SK-N-SH (cell line): ENCODE measurements at regions not wholly inside any gene's neighbourhood (a gene's known extent, or its start where the extent isn't known, plus 50 kb on each side); places are given as distances from the start of the nearest gene placed in this dataset.

ENCODE experiments used
- CTCF ChIA-PET: fragments of 300-600, 350-600 bp; formaldehyde crosslinking; extraction: SDS; loops from one replicate; lab custom pipeline; 2021; lab: Yijun Ruan, JAX
- POLR2A ChIA-PET: fragments of 350-600 bp; sonication (Branson Sonifier 250); formaldehyde crosslinking; extraction: SDS; loops from one replicate; lab custom pipeline; 2020; ENCODE audit warnings: antibody characterized with exemption, inconsistent platforms; lab: Yijun Ruan, JAX
- DNase-seq: peaks from one replicate; pipeline ENCODE4 v3.0.0; 2012
- H2AFZ ChIP-seq: fragments of 200-600 bp; sonication (generic); 2 replicates; pipeline ENCODE4 v1.8.1; 2016; ENCODE audit warnings: antibody characterized with exemption, mild to moderate bottlenecking, low read depth
- H3F3A ChIP-seq: fragments of 200-600 bp; sonication (generic); replicated peaks from 2 replicates; pipeline ENCODE3; 2016; ENCODE audit warnings: antibody characterized with exemption, mild to moderate bottlenecking; ENCODE audit not compliant: insufficient read depth
- H3K27ac ChIP-seq, 2 experiments: fragments of 200-500 bp in 1 of 2; fragments of 200-600 bp in 1 of 2; sonication (Bioruptor generic) in 1 of 2; sonication (generic), shearing (Covaris generic) in 1 of 2; 2 replicates each; pipeline versions ENCODE4 v1.5.1 to v1.6.1; 2014 to 2016; ENCODE audit warnings: low read depth in 2 of 2, inconsistent platforms in 1 of 2, low read length in 1 of 2, mild to moderate bottlenecking in 1 of 2, mixed read lengths in 1 of 2
- H3K27me3 ChIP-seq: fragments of 200-600 bp; sonication (generic), shearing (Covaris generic); 2 replicates; pipeline ENCODE4 v1.6.1; 2016; ENCODE audit warnings: mixed run types; ENCODE audit not compliant: insufficient read depth
- H3K36me3 ChIP-seq, 2 experiments: fragments of 200-500 bp in 1 of 2; fragments of 200-600 bp in 1 of 2; sonication (Bioruptor generic) in 1 of 2; sonication (generic) in 1 of 2; replicated peaks in 1 of 2; 2 replicates each; pipeline versions ENCODE3 to v1.5.1; 2014 to 2016; ENCODE audit warnings: low read length in 1 of 2, mild to moderate bottlenecking in 1 of 2; ENCODE audit not compliant: insufficient read depth in 2 of 2, control insufficient read depth in 1 of 2
- H3K4me1 ChIP-seq, 2 experiments: fragments of 200-500 bp in 1 of 2; fragments of 200-600 bp in 1 of 2; sonication (Bioruptor generic) in 1 of 2; sonication (generic), shearing (Covaris generic) in 1 of 2; 2 replicates each; pipeline versions ENCODE4 v1.5.1 to v1.6.1; 2014 to 2016; ENCODE audit warnings: low read depth in 1 of 2, low read length in 1 of 2, mixed run types in 1 of 2; ENCODE audit not compliant: insufficient read depth in 2 of 2, control insufficient read depth in 1 of 2
- H3K4me2 ChIP-seq: fragments of 200-600 bp; sonication (generic), shearing (Covaris generic); 2 replicates; pipeline ENCODE4 v1.6.1; 2017; ENCODE audit warnings: mixed run types
- H3K4me3 ChIP-seq, 2 experiments: fragments of 200-500 bp in 1 of 2; fragments of 200-600 bp in 1 of 2; sonication (Bioruptor generic) in 1 of 2; sonication (generic), shearing (Covaris generic) in 1 of 2; 2 replicates each; pipeline versions ENCODE4 v1.5.1 to v1.8.1; 2014 to 2016; ENCODE audit warnings: low read depth in 2 of 2, inconsistent platforms in 1 of 2, low read length in 1 of 2, mild to moderate bottlenecking in 1 of 2, mixed read lengths in 1 of 2, moderate library complexity in 1 of 2
- H3K79me2 ChIP-seq: fragments of 200-600 bp; sonication (generic); 2 replicates; pipeline ENCODE4 v1.8.1; 2017; ENCODE audit warnings: mild to moderate bottlenecking; ENCODE audit not compliant: insufficient read depth
- H3K9ac ChIP-seq: fragments of 200-600 bp; sonication (generic); 2 replicates; pipeline ENCODE4 v1.6.1; 2017; ENCODE audit warnings: mixed run types
- H3K9me2 ChIP-seq: fragments of 200-600 bp; sonication (generic); 2 replicates; pipeline ENCODE4 v1.6.1; 2017; ENCODE audit warnings: mixed run types
- H3K9me3 ChIP-seq: fragments of 200-600 bp; sonication (generic); 2 replicates; pipeline ENCODE4 v1.6.1; 2017; ENCODE audit warnings: mixed run types, mild to moderate bottlenecking, moderate library complexity
- H4K20me1 ChIP-seq: fragments of 200-600 bp; sonication (generic); 2 replicates; pipeline ENCODE4 v1.6.1; 2017; ENCODE audit warnings: mild to moderate bottlenecking, mixed run types; ENCODE audit not compliant: insufficient read depth
- CHD2 ChIP-seq: fragments of 150-350 bp; IDR thresholded peaks from 2 replicates; pipeline ENCODE4 v1.6.1; 2018; ENCODE audit warnings: low read length; ENCODE audit not compliant: partially characterized antibody
- CTCF ChIP-seq: fragments of 200-600 bp; sonication (generic); IDR thresholded peaks from 2 replicates; pipeline ENCODE4 v1.6.1; 2017; ENCODE audit warnings: antibody characterized with exemption, mild to moderate bottlenecking, moderate library complexity
- ELF1 ChIP-seq: IDR thresholded peaks from 2 replicates; pipeline ENCODE4 v1.4.0; 2012
- EP300 ChIP-seq, 2 experiments: IDR thresholded peaks; 2 replicates each; pipeline versions ENCODE4 v1.4.0 to v1.6.1; 2012; ENCODE audit warnings: borderline replicate concordance in 1 of 2, low read depth in 1 of 2, low read length in 1 of 2
- EZH2phosphoT487 ChIP-seq: fragments of 200-600 bp; sonication (generic); IDR thresholded peaks from 2 replicates; pipeline ENCODE4 v1.6.1; 2017; ENCODE audit warnings: low read depth, mixed run types, mild to moderate bottlenecking, antibody characterized with exemption, moderate library complexity, borderline replicate concordance
- FOXJ3 ChIP-seq: sonication (generic); formaldehyde crosslinking; IDR thresholded peaks from 2 replicates; pipeline ENCODE4 v1.5.1; 2020; ENCODE audit warnings: mild to moderate bottlenecking, missing genetic modification reagents
- GABPA ChIP-seq: IDR thresholded peaks from 2 replicates; pipeline ENCODE4 v1.4.0; 2012; ENCODE audit warnings: low read depth, mild to moderate bottlenecking
- GATA2 ChIP-seq: sonication (generic); formaldehyde crosslinking; IDR thresholded peaks from 2 replicates; pipeline ENCODE4 v1.5.0; 2020; ENCODE audit warnings: mild to moderate bottlenecking, missing genetic modification reagents
- IRF3 ChIP-seq: fragments of 150-350 bp; IDR thresholded peaks from 2 replicates; pipeline ENCODE4 v1.6.1; 2016; ENCODE audit warnings: mild to moderate bottlenecking, low read depth, low read length
- MAX ChIP-seq: IDR thresholded peaks from 2 replicates; pipeline ENCODE4 v1.4.0; 2012; ENCODE audit warnings: low read depth
- MEF2A ChIP-seq: IDR thresholded peaks from 2 replicates; pipeline ENCODE4 v1.4.0; 2012; ENCODE audit warnings: low read depth, borderline replicate concordance
- NFIC ChIP-seq: IDR thresholded peaks from 2 replicates; pipeline ENCODE4 v1.4.0; 2012; ENCODE audit warnings: borderline replicate concordance
- NRF1 ChIP-seq: IDR thresholded peaks from 2 replicates; pipeline ENCODE4 v1.6.1; 2012; ENCODE audit warnings: low read depth, mild to moderate bottlenecking, low read length
- PBX3 ChIP-seq: IDR thresholded peaks from 2 replicates; pipeline ENCODE4; 2012
- POLR2AphosphoS5 ChIP-seq: IDR thresholded peaks from 2 replicates; pipeline ENCODE4 v1.6.1; 2012; ENCODE audit warnings: low read depth, low read length
- RAD21 ChIP-seq: IDR thresholded peaks from 2 replicates; pipeline ENCODE4 v1.6.1; 2012; ENCODE audit warnings: mild to moderate bottlenecking, low read length
- RFX5 ChIP-seq: IDR thresholded peaks from 2 replicates; pipeline ENCODE4 v1.6.1; 2012; ENCODE audit warnings: mild to moderate bottlenecking, improper control_type of control experiment, low read length
- RXRA ChIP-seq: IDR thresholded peaks from 2 replicates; pipeline ENCODE4 v1.4.0; 2012; ENCODE audit warnings: low read depth, mild to moderate bottlenecking, borderline replicate concordance
- TAF1 ChIP-seq: IDR thresholded peaks from 2 replicates; pipeline ENCODE4 v1.6.1; 2012; ENCODE audit warnings: low read depth, mild to moderate bottlenecking, low read length, moderate library complexity, borderline replicate concordance
- TEAD4 ChIP-seq: IDR thresholded peaks from 2 replicates; pipeline ENCODE4 v1.4.0; 2012; ENCODE audit warnings: mild to moderate bottlenecking, borderline replicate concordance; ENCODE audit not compliant: insufficient read depth
- YY1 ChIP-seq: IDR thresholded peaks from 2 replicates; pipeline ENCODE4 v1.4.0; 2012; ENCODE audit warnings: low read depth, mild to moderate bottlenecking
- WGBS: methylation state at CpG from one replicate; pipeline ENCODE4 v1.1.6; 2017; ENCODE audit warnings: low lambda C conversion rate; 5-methylcytosine and 5-hydroxymethylcytosine counted together

GRCh38 chr4:189355590-189355989 is 585.1 kb upstream of the FRG1 start (continued):
- no peak for TF ChIP-seq PBX3
- TF ChIP-seq CTCF = no peak
- no peak for TF ChIP-seq TEAD4
- TF ChIP-seq EZH2phosphoT487 = no peak

- H3K36me3 ChIP-seq = no peaks in the 10 kb centered on the region
- no peak overlapping the region for H3K4me2 ChIP-seq
- no peak overlapping the region for H3K9ac ChIP-seq
- no peaks in the 10 kb centered on the region for H3K9me3 ChIP-seq
- no peaks in the 10 kb centered on the region for H3K27me3 ChIP-seq
- no peaks in the 10 kb centered on the region for H3K79me2 ChIP-seq
- WGBS = 59% methylated on average over 7 of the region's 7 CpGs
- no peaks in the 10 kb centered on the region for H3F3A ChIP-seq
- H3K4me1 ChIP-seq = no peaks in the 10 kb centered on the region
- no peak overlapping the region for H3K27ac ChIP-seq
- no peak overlapping the region for H3K4me3 ChIP-seq
- no peaks in the 10 kb centered on the region for H4K20me1 ChIP-seq
- TF ChIP-seq RAD21 (no peak), NFIC (no peak), TEAD4 (no peak), TAF1 (no peak), RXRA (no peak), MEF2A (no peak), YY1 (no peak), GABPA (no peak), GATA2 (CRISPR knock-in tag) (no peak), NRF1 (no peak), RFX5 (no peak), MAX (no peak), EZH2phosphoT487 (no peak), PBX3 (no peak), CHD2 (no peak), ELF1 (no peak), POLR2AphosphoS5 (no peak), EP300 (IDR thresholded peaks at IDR 0.05; ENCODE audit: borderline replicate concordance in 1 of 2, low read depth in 1 of 2, low read length in 1 of 2) (no peak), IRF3 (no peak), FOXJ3 (no peak)
- POLR2A ChIA-PET = no interaction called here
- no peak overlapping the region for H2AFZ ChIP-seq
- no peak for DNase-seq
- CTCF ChIA-PET = no interaction called here
- H3K9me2 ChIP-seq = no peaks in the 10 kb centered on the region
These were observed 578.3 kb upstream of the FRG1 start for GRCh38 chr4:189362364-189362763.
